HG02610 (cell line): ENCODE measurements at regions not wholly inside any gene's neighbourhood (a gene's known extent, or its start where the extent isn't known, plus 50 kb on each side); places are given as distances from the start of the nearest gene placed in this dataset.

Experiments used
- ATAC-seq: cut with Tn5 transposase; IDR thresholded peaks from one replicate; pipeline ENCODE4 v1.9.1; 2021; ENCODE audit warnings: mild to moderate bottlenecking, moderate library complexity; ENCODE audit not compliant: unreplicated experiment

DNA sequence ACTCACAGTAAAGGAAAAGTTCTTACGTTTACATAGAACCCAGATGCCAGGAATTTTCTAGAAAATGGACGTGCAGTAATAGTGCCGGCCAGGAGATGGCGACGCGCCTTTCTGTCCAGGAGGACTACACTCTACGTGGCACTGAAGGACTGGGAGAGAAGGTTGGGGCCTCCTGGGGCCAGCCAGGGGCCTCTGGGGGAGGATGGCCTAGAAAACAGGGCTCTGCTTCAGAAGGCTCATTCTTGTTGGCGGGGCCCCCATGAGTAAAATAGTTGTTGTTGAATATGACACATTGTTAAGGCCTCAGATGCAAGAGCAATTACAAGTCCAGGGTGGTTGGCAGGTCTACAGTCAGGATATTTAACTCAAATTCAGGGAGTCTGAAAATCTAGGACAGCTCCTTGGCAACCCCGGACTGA, 120.1 kb upstream of the MAX start:
- ATAC-seq, result peak; percentile 73

- no peak for ATAC-seq
These were observed 121.3 kb upstream of the MAX start for GRCh38 chr14:65223636-65224035.

DNA sequence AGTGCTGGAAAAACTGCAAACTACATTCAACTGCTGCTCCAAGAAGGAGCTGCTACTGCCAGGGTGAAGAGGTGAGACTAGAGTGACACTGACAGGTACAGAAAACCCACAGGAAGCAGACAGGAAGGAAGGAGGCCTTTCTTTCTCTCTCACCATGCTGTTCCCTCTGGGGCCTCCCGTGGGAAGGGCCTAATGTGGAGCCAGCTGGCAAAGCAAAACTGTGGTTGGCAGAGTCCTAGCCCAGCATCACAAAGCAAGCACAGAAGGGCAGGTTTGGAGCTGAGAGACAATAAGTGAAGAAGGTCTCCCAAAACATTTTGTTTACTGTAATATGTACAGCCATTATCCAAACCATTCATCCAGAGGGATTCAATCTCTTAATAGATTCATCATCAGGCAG, 122.5 kb upstream of the MAX start:
- no peak for ATAC-seq

GRCh38 chr14:65225299-65226159, 123.2 kb upstream of the MAX start:
- no peak for ATAC-seq

- no peak for ATAC-seq
These were observed 124.7 kb upstream of the MAX start for GRCh38 chr14:65226824-65227604.

DNA sequence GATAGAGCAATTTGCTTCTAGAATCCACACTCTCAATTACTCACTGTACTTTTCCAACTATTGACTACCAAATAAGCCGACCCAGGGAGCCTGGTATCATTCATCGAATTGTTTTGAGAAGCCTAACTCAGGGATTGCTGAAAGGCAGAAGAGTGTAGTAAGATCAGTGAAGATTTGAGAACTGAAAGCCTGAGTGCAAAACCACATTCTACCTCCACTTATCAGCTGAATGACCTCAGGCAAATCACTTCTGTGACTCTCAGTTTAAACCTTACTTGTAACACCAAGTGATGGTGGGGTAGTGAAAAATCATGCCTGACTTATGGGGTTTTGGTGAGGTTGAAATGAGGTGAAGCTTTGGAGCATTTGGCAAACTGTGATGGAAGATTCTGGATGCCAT, 126.1 kb upstream of the MAX start:
- ATAC-seq, result peak; percentile 87

DNA sequence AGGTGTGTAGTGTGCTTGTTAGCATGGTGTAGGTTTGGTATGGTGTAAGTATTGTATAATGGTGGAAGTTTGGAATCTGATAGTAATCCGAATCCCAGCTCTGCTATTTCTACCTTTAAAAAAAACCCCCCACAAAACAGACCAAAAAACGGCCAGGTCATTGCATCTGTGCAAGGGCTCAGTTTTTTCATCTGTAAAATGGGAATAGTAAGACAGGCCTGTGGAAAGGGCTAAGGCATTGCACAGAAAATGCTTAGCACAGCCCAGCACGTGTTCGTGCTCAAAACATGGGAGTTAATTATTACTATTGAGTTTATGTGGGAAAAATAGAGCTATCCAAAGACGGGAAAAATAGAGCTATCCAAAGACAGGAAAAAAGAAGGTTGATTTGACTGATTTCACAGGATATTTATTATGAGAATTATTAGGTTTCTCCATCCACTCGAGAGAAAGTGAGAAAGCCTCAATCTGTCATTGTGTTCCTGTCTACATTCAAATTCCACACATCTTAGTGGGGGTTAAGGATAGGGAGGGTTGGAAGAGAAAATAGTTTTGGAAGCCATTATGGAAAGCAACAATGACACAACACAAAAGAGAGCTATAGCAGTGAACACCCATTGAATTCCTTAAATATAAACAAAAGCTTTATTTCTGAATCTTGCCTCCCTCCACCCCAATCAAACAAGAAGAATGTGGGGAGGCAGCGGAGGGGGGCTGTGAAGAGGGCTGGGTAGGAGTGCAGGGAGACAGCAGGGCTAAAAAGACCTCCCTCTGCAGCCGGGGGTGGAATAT, 126.8 kb upstream of the MAX start:
- no peak for ATAC-seq

DNA sequence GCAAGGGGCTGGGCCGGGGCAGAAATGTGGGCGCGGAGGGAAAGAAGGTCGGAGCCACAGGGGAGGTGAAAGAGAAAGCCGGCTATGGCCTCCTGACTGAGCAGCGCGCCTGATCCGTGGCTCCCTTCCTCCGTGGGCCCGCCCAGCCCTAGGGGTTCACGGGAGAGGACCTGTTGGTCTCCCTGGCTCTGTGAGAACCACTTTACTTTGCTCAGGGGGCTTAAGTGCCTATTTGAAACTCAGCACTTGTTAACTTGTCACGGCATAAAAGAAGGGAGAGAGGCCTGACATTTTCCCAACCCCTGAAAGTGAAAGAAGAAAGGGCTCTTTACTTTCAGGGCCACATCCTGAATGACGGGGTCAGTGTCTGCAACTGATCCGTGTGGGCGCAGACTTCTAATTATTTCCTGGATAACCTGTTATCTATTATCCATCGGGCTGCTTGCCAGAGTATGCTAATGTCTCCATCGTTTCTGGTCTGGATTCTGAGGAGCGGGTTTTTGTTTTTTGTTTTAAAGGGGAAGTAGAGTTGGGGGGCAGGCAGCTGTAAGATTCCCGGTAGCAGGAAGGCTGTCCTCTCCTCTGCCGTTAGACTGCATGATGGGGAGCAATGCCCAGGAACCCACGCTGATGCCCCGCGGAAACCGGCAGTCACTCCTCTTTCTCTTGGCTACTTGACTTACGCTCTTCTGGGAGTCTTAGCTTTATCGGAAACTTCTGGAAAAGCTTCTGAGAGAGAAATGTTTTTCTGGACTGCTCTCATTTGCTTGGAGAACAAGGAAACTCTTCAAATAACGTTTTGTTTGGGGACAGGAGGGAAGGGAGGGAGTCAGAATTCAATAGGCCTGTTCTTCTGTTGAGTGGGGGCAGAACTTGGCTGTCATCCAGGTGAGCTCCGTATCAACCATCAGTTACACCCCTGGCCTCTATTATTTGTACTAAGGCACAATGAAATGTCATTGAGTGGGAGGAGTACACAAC, 127.7 kb upstream of the MAX start:
- ATAC-seq, result no peak

- no peak for ATAC-seq
These were observed 129.1 kb upstream of the MAX start for GRCh38 chr14:65231286-65231980.

GRCh38 chr14:65234752-65235361, 132.5 kb upstream of the MAX start:
- ATAC-seq, result no peak

DNA sequence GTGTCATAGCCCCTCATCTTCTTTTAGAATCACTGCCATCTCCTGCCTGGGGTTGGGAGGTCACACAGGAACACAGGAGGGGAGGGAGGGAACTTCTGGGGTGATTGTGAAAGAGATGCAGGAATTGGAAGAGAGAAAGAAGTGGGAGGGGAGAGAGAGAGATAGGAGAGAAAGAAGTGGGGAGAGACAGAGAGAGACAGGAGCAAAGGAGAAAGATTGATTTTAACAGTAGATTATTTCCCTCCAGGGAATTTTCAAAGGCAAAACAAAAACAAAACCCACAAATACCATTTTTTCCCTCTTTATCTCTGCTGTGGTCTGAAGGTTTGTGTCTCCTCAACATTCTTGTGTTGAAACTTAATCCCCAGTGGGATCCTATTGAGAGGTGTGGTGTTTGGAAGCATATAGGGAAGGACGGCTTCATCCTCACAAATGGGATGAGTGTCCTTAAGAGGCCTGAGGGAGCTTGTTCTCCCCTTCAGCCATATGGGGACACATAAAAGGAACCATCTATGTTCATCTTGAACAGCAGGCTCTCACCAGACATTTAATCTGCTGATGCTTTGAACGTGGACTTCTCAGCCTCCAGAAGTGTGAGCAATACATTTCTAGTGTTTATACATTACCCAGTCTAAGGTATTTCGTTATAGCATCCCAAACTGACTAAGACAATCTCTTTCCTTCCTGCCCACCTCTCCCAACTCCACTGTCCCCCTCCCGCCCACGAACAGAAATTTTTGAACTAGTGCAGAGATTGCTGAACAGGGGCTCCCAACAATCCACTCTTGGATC, 134.9 kb upstream of the MAX start:
- no peak for ATAC-seq

GRCh38 chr14:65237941-65238340, 135.6 kb upstream of the MAX start:
- ATAC-seq, result no peak

DNA sequence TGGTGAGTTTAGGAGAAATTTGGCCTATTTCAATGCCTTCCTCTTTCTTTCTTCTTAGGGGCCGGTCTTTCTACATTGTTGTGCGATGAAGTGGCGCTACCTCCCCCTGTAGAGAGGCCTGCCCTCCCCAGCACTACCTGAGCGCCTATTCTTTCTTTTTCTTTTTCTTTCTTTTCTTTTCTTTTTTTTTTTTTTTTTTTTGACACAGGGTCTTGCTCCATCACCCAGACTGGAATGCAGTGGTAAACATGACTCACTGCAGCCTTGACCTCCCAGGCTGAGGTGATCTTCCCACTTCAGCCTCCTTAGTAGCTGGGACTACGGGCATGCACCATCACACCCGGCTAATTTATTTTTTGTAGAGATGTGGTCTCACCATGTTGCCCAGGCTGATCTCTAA, 136.1 kb upstream of the MAX start:
- no peak for ATAC-seq

- no peak for ATAC-seq
These were observed 137.0 kb upstream of the MAX start for GRCh38 chr14:65239143-65239937.

GRCh38 chr14:65239938-65240296, 137.6 kb upstream of the MAX start:
- ATAC-seq, result no peak

GRCh38 chr14:65241125-65241752, 138.9 kb upstream of the MAX start:
- no peak for ATAC-seq

DNA sequence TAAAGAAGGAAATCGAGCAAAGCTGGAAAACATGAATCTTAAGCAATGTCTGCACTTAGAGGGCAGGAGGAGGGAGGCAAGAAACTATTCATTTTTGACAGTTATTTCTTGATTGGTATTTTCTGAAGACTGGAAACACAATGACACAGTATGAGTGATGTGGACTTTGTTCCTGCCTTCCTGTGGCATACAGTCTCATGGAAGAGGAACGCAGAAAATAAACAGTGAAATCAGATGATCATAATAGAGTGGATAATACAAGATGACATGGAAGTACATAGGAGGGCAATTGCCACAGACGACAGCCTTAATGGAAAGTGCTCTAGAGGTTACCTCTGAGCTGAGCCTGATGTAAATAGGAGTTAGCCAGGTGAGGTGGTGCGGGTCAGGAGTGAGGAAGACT, 140.4 kb upstream of the MAX start:
- no peak for ATAC-seq
